Spleen (tissue), 11 donors: ENCODE measurements at regions not wholly inside any gene's neighbourhood (a gene's known extent, or its start where the extent isn't known, plus 50 kb on each side); places are given as distances from the start of the nearest gene placed in this dataset.

Experiments
- DNase-seq: peaks from one replicate; pipeline ENCODE4 v3.0.0-alpha.2; 2020
- H3K27ac ChIP-seq, 8 donors: fragments of 200-600 bp; sonication (generic) in 7 of 8; 1 replicate in 4 of 8; 2 replicates in 4 of 8; pipeline versions ENCODE4 v1.5.0 to v1.8.0; 2016 to 2021; ENCODE audit warnings: inconsistent platforms in 4 of 8, mild to moderate bottlenecking in 4 of 8, moderate library complexity in 1 of 8
- H3K27me3 ChIP-seq, 7 donors: fragments of 200-600 bp; sonication (generic) in 6 of 7; replicated peaks in 1 of 7; 1 replicate in 4 of 7; 2 replicates in 3 of 7; pipeline versions ENCODE4 v1.5.0 to v1.8.0; 2016 to 2021; ENCODE audit warnings: inconsistent platforms in 3 of 7, mild to moderate bottlenecking in 1 of 7
- H3K36me3 ChIP-seq, 6 donors: fragments of 200-600 bp; sonication (generic) in 5 of 6; 1 replicate in 4 of 6; 2 replicates in 2 of 6; pipeline versions ENCODE4 v1.5.0 to v1.8.0; 2016 to 2021; ENCODE audit warnings: inconsistent platforms in 2 of 6
- H3K4me1 ChIP-seq, 6 donors: fragments of 200-600 bp; sonication (generic) in 5 of 6; 1 replicate in 3 of 6; 2 replicates in 3 of 6; pipeline versions ENCODE4 v1.5.0 to v1.8.0; 2016 to 2021; ENCODE audit warnings: inconsistent platforms in 3 of 6
- H3K4me3 ChIP-seq, 8 donors: fragments of 200-600 bp; sonication (generic) in 7 of 8; 1 replicate in 4 of 8; 2 replicates in 4 of 8; pipeline versions ENCODE4 v1.5.0 to v1.8.0; 2016 to 2021; ENCODE audit warnings: inconsistent platforms in 4 of 8, mild to moderate bottlenecking in 4 of 8, moderate library complexity in 2 of 8
- H3K9me3 ChIP-seq, 8 donors: fragments of 200-600 bp; sonication (generic) in 7 of 8; 1 replicate in 4 of 8; 2 replicates in 4 of 8; pipeline versions ENCODE4 v1.5.0 to v1.8.0; 2016 to 2021; ENCODE audit warnings: inconsistent platforms in 4 of 8
- POLR2A ChIP-seq, 3 donors: fragments of 450-650 bp; IDR thresholded peaks; one replicate each; pipeline ENCODE4 v1.5.1; 2017; ENCODE audit warnings: antibody characterized with exemption in 3 of 3, mild to moderate bottlenecking in 1 of 3
- POLR2AphosphoS5 ChIP-seq, 3 donors: sonication (generic); formaldehyde crosslinking; IDR thresholded peaks; one replicate each; pipeline ENCODE4 v1.5.1; 2017; ENCODE audit warnings: antibody characterized with exemption in 3 of 3
- WGBS, 5 donors: extraction: QIAGEN DNeasy Blood & Tissue Kit in 3 of 5; methylation state at CpG; one replicate each; pipeline versions ENCODE4 v1.1.5 to v1.1.7; 2013 to 2018; 5-methylcytosine and 5-hydroxymethylcytosine counted together
- intact Hi-C: fragments of 100-400 bp; cut with DNase I; formaldehyde crosslinking; loops from one replicate; pipeline ENCODE4 v1.15.0; 2023; ENCODE audit warnings: low total_unique reads
- TF ChIP-seq, protein P1 (sequence below), 11 experiments: fragments of 200-600 bp in 7 of 11; fragments of 450-650 bp in 4 of 11; sonication (generic) in 4 of 11; IDR thresholded peaks in 8 of 11; conservative IDR thresholded peaks in 3 of 11; 1 replicate in 7 of 11; 2 replicates in 4 of 11; pipeline versions ENCODE4 v1.4.0 to v1.8.0; 2016 to 2021; ENCODE audit warnings: antibody characterized with exemption in 11 of 11, inconsistent platforms in 4 of 11, mild to moderate bottlenecking in 1 of 11
- donor health status: healthy with polysubstance abuse.
- donor health status: DM: no; HTN: no; CAD: no; lungs with moderate emphysema.
- donor health status: DM: no; HTN: no; CAD: no.
- donor health status: Bipolar disorder and iron deficiency.
- donor health status: healthy.
- donor health status: DM: no; HTN: no; CAD: no.
- donor health status: DM: yes; HTN: yes; CAD: no.

DNA sequence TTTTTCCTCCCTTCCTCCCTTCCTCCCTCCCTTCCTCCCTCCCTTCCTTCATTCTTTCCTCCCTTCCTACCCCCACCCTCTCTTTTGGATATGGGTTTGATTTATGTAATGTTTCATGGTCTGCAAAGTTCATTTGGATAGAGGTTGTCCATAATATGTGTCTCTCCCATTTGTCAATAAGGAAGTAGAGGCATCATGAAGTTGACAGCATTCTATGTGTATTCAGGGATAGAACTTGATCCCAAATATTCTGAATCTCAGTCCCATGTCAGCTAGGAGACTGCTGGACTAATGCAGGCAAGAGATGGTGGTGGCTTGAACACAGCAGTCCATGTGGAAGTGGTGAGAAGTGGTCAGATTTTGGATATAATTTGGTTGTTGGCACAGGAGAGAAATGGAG is 90.7 kb upstream of the SLC6A6 start:
- TF ChIP-seq, protein P1, sequence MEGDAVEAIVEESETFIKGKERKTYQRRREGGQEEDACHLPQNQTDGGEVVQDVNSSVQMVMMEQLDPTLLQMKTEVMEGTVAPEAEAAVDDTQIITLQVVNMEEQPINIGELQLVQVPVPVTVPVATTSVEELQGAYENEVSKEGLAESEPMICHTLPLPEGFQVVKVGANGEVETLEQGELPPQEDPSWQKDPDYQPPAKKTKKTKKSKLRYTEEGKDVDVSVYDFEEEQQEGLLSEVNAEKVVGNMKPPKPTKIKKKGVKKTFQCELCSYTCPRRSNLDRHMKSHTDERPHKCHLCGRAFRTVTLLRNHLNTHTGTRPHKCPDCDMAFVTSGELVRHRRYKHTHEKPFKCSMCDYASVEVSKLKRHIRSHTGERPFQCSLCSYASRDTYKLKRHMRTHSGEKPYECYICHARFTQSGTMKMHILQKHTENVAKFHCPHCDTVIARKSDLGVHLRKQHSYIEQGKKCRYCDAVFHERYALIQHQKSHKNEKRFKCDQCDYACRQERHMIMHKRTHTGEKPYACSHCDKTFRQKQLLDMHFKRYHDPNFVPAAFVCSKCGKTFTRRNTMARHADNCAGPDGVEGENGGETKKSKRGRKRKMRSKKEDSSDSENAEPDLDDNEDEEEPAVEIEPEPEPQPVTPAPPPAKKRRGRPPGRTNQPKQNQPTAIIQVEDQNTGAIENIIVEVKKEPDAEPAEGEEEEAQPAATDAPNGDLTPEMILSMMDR (IDR thresholded peaks at IDR 0.05 in 8 of 11, conservative IDR thresholded peaks at IDR 0.05 in 3 of 11), result no peak
- TF ChIP-seq POLR2A (IDR thresholded peaks at IDR 0.05) (no peak), POLR2AphosphoS5 (IDR thresholded peaks at IDR 0.05) (no peak)
- Histone ChIP-seq H3K4me1 (no peaks in the 10 kb centered on the region), H3K36me3 (no peaks in the 10 kb centered on the region), H3K27me3 (peaks cover 0 to 13% (median 0%) of the 10 kb centered on the region in 7 donors), H3K9me3 (no peaks in the 10 kb centered on the region), H3K27ac (no peak overlapping the region), H3K4me3 (no peak overlapping the region)
- intact Hi-C loops, result no loop called here
- no peak for DNase-seq

DNA sequence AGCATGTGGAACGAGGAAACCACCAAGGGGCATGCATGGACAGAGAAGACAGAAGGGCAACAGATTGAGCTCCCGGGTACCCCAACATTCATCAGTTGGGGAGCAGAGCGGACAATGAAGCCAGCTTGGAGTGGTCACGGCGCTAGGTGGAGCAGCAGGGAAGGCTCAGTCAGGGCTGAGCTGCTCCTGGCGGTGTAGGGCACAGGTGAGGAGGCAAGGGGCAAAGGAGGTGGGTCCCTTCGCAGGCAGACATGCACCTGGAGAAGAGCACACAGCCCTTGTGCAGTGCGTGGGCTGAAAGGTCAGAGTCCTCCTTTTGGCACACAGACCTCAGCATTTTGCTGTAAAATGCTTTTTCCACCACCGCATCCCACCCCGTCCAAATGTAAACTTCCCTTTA is 90.0 kb upstream of the SLC6A6 start:
- Histone ChIP-seq H3K27me3 (peaks cover 0 to 13% (median 0%) of the 10 kb centered on the region in 7 donors), H3K27ac (no peak overlapping the region), H3K9me3 (no peaks in the 10 kb centered on the region), H3K36me3 (no peaks in the 10 kb centered on the region), H3K4me1 (no peaks in the 10 kb centered on the region), H3K4me3 (no peak overlapping the region)
- no peak for DNase-seq
- intact Hi-C loops, result no loop called here
- TF ChIP-seq POLR2AphosphoS5 (IDR thresholded peaks at IDR 0.05) (no peak), POLR2A (IDR thresholded peaks at IDR 0.05) (no peak)
- TF ChIP-seq, protein P1 (IDR thresholded peaks at IDR 0.05 in 8 of 11, conservative IDR thresholded peaks at IDR 0.05 in 3 of 11), result no peak
- WGBS, 5 donors, result 82 to 89% (median 88%) methylated on average over 10 of the region's 10 CpGs

DNA sequence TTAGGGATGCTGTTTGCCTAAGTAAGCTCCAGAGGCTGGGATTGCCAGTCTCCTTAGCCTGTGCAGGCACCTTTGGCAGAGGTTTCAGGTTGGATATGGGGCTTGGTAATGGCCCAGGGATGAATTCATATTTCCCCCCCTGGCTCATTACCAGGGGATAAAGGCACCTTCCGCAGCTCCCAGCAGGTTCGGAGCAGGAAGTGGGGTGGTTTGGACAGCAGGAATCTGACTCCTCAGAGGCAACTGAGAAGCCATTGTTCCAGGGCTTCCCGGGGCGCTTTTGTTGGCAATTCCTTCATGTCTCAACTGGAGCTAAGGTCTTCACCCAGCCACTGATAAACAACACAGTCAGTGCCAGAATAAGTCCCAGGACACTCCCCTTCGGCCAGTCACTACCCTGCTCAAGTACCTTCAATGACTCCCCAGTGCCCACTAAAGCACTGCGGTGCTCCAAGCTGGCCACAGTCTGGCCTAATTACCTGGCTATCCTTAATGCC is 85.3 kb upstream of the SLC6A6 start:
- Histone ChIP-seq H3K4me1 (peaks cover 0 to 13% (median 4%) of the 10 kb centered on the region in 6 donors), H3K9me3 (peaks cover 0 to 11% (median 8%) of the 10 kb centered on the region in 8 donors), H3K36me3 (no peaks in the 10 kb centered on the region), H3K27ac (no peak overlapping the region), H3K27me3 (peaks cover 0 to 4% (median 0%) of the 10 kb centered on the region in 7 donors), H3K4me3 (no peak overlapping the region)
- intact Hi-C loops, result no loop called here
- WGBS, 5 donors, result 87 to 91% (median 89%) methylated on average over 6 of the region's 6 CpGs
- TF ChIP-seq POLR2AphosphoS5 (IDR thresholded peaks at IDR 0.05), result no peak
- no peak for DNase-seq

DNA sequence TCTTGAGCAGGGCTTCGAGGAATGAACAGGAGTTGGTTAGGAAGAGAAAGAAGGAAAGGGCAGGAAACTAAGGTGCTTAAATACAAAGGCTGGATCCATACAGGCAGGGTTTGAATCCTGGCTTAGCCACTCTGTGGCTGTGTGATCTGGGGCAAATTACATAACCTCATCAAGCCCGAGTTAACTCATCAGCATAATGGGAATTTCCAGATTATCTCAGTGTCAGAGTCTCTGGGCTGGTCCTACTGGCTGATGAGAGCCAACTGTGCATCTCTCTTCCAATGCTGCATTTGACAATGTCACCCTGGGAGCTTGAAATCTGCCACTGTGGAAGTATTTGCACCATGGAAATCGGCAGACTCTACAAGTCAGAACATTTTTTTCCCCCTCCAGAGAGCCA is 83.8 kb upstream of the SLC6A6 start:
- Histone ChIP-seq H3K27me3 (no peaks in the 10 kb centered on the region), H3K27ac (no peak overlapping the region), H3K36me3 (no peaks in the 10 kb centered on the region), H3K4me1 (peaks cover 0 to 13% (median 4%) of the 10 kb centered on the region in 6 donors), H3K9me3 (peaks cover 0 to 13% (median 8%) of the 10 kb centered on the region in 8 donors), H3K4me3 (no peak overlapping the region)
- intact Hi-C loops, result no loop called here
- no peak for DNase-seq
- TF ChIP-seq, protein P1 (IDR thresholded peaks at IDR 0.05 in 8 of 11, conservative IDR thresholded peaks at IDR 0.05 in 3 of 11), result no peak
- TF ChIP-seq POLR2A (IDR thresholded peaks at IDR 0.05) (no peak), POLR2AphosphoS5 (IDR thresholded peaks at IDR 0.05) (no peak)
- WGBS, 5 donors, result 78 to 89% (median 80%) methylated on average over 3 of the region's 3 CpGs
